Liver (tissue), 8 donors: ENCODE measurements at regions not wholly inside any gene's neighbourhood (a gene's known extent, or its start where the extent isn't known, plus 50 kb on each side); places are given as distances from the start of the nearest gene placed in this dataset.

Source experiments
- DNase-seq: peaks from one replicate; pipeline ENCODE4 v3.0.0-alpha.2; 2017; ENCODE audit warnings: low spot score
- H3K27ac ChIP-seq, 2 donors: one replicate each; pipeline ENCODE4 v1.7.0; 2013; ENCODE audit warnings: inconsistent platforms in 2 of 2, low read length in 2 of 2, control low read depth in 1 of 2, low read depth in 1 of 2, mild to moderate bottlenecking in 1 of 2
- H3K27me3 ChIP-seq, 4 donors: one replicate each; pipeline versions ENCODE4 v1.6.1 to v1.7.0; 2013; ENCODE audit warnings: low read length in 3 of 4, inconsistent platforms in 1 of 4, mild to moderate bottlenecking in 1 of 4, moderate library complexity in 1 of 4; ENCODE audit not compliant: control insufficient read depth in 4 of 4, insufficient read depth in 4 of 4
- H3K36me3 ChIP-seq, 4 donors: one replicate each; pipeline versions ENCODE4 v1.6.1 to v1.7.0; 2013; ENCODE audit warnings: low read length in 3 of 4, mild to moderate bottlenecking in 3 of 4, low read depth in 1 of 4, moderate library complexity in 1 of 4; ENCODE audit not compliant: control insufficient read depth in 4 of 4, insufficient read depth in 3 of 4
- H3K4me1 ChIP-seq, 4 donors: one replicate each; pipeline versions ENCODE4 v1.6.1 to v1.7.0; 2013; ENCODE audit warnings: low read length in 3 of 4, mild to moderate bottlenecking in 3 of 4, moderate library complexity in 1 of 4; ENCODE audit not compliant: control insufficient read depth in 4 of 4, insufficient read depth in 4 of 4
- H3K4me3 ChIP-seq, 3 donors: one replicate each; pipeline versions ENCODE4 v1.6.1 to v1.7.0; 2013; ENCODE audit warnings: low read length in 3 of 3, control low read depth in 1 of 3, low read depth in 1 of 3, mild to moderate bottlenecking in 1 of 3
- H3K9ac ChIP-seq, 2 donors: one replicate each; pipeline ENCODE4 v1.7.0; 2013; ENCODE audit warnings: low read length in 2 of 2, mild to moderate bottlenecking in 2 of 2, moderate library complexity in 2 of 2, control low read depth in 1 of 2, low read depth in 1 of 2
- H3K9me3 ChIP-seq, 4 donors: one replicate each; pipeline versions ENCODE4 v1.6.1 to v1.7.0; 2013; ENCODE audit warnings: low read length in 3 of 4; ENCODE audit not compliant: control insufficient read depth in 4 of 4
- EGR1 ChIP-seq, 2 donors: IDR thresholded peaks; 2 replicates each; pipeline ENCODE4 v1.6.1; 2016 to 2018; ENCODE audit warnings: antibody characterized with exemption in 2 of 2, low read depth in 2 of 2
- FOXA1 ChIP-seq: IDR thresholded peaks from 2 replicates; pipeline ENCODE4 v1.6.1; 2016; ENCODE audit warnings: antibody characterized with exemption
- FOXA2 ChIP-seq: IDR thresholded peaks from 2 replicates; pipeline ENCODE4 v1.6.1; 2016; ENCODE audit warnings: antibody characterized with exemption
- HNF4A ChIP-seq, 2 donors: conservative IDR thresholded peaks; 2 replicates each; pipeline ENCODE4 v1.6.1; 2016; ENCODE audit warnings: antibody characterized with exemption in 2 of 2, mild to moderate bottlenecking in 2 of 2
- HNF4G ChIP-seq: IDR thresholded peaks from 2 replicates; pipeline ENCODE4 v1.6.1; 2016; ENCODE audit warnings: antibody characterized with exemption
- NR2F2 ChIP-seq: IDR thresholded peaks from 2 replicates; pipeline ENCODE4 v1.6.1; 2016; ENCODE audit warnings: antibody characterized with exemption
- RAD21 ChIP-seq, 2 donors: IDR thresholded peaks; 2 replicates each; pipeline ENCODE4 v1.6.1; 2016; ENCODE audit warnings: antibody characterized with exemption in 2 of 2, mild to moderate bottlenecking in 2 of 2
- RXRA ChIP-seq, 2 donors: IDR thresholded peaks; 2 replicates each; pipeline ENCODE4 v1.6.1; 2017 to 2018; ENCODE audit warnings: antibody characterized with exemption in 2 of 2, mild to moderate bottlenecking in 1 of 2
- SP1 ChIP-seq: IDR thresholded peaks from 2 replicates; pipeline ENCODE4 v1.6.1; 2018; ENCODE audit warnings: antibody characterized with exemption, mild to moderate bottlenecking
- YY1 ChIP-seq: IDR thresholded peaks from 2 replicates; pipeline ENCODE4 v1.6.1; 2016; ENCODE audit warnings: antibody characterized with exemption, mild to moderate bottlenecking
- WGBS: extraction: QIAGEN DNeasy Blood & Tissue Kit; methylation state at CpG from one replicate; pipeline ENCODE4 v1.1.7; 2013; 5-methylcytosine and 5-hydroxymethylcytosine counted together
- TF ChIP-seq, protein P1 (sequence below): IDR thresholded peaks from 2 replicates; pipeline ENCODE4 v1.6.1; 2016; ENCODE audit warnings: antibody characterized with exemption, mild to moderate bottlenecking
- TF ChIP-seq, protein P2 (sequence below): fragments of 150-350 bp; IDR thresholded peaks from 2 replicates; pipeline ENCODE4 v1.5.1; 2017; ENCODE audit warnings: improper control_type of control experiment, low read depth, low read length; ENCODE audit not compliant: missing input control
- TF ChIP-seq, protein P3 (sequence below): IDR thresholded peaks from 2 replicates; pipeline ENCODE4 v1.6.1; 2016; ENCODE audit warnings: antibody characterized with exemption
- TF ChIP-seq, protein P4 (sequence below): IDR thresholded peaks from 2 replicates; pipeline ENCODE4 v1.6.1; 2016; ENCODE audit warnings: antibody characterized with exemption
- TF ChIP-seq, protein P5 (sequence below): IDR thresholded peaks from 2 replicates; pipeline ENCODE4 v1.6.1; 2016; ENCODE audit warnings: antibody characterized with exemption
- donor health status: healthy.
- donor health status: healthy.
- donor health status: healthy.
- donor health status: healthy.
- donor health status: healthy.

DNA sequence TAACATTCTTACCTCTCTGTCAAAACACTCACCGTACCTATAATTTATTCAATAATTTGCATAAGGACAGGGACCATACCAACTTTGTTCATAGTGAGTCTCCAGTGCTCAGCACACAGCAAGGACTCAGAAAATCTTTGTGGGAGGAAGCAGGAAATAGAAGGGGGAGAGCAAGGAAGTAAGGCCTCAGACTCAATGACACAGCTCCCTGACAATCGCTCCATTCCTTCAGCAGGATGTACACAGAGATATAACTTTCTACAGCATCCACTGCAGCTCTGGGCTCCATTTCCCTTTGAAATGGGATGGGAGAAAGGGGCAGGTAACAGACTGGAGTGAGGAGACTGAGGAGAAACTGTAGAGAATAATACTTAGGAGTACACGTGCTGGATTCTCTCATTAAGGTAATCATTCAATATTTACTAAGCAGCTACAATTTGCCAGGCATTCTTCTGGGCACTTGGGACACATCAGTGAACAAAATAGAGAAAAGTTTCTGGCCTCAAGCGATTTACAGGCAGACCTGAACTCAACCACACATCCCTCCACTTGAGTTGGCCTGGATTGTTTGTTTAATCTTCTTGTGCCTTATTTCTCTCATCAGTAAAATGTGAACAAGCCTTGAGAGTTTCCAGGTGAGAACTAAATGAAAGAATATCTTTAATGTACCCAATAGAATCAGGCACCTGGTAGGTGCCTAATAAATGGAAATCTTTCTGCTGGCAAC lies 330.3 kb upstream of the THBS1 start:
- no peak for DNase-seq
- 80% methylated on average over 4 of the region's 4 CpGs for WGBS
- H3K4me1 ChIP-seq = no peaks in the 10 kb centered on the region

More for the DNA sequence above, 330.3 kb upstream of the THBS1 start:
- Histone ChIP-seq H3K27me3 (no peaks in the 10 kb centered on the region), H3K27ac (no peak overlapping the region), H3K9ac (no peak overlapping the region), H3K9me3 (no peaks in the 10 kb centered on the region), H3K4me3 (no peak overlapping the region), H3K36me3 (no peaks in the 10 kb centered on the region)
- TF ChIP-seq RAD21 (IDR thresholded peaks at IDR 0.05) = no peak
- TF ChIP-seq FOXA2 = no peak
- no peak for TF ChIP-seq FOXA1
- TF ChIP-seq, protein P1, sequence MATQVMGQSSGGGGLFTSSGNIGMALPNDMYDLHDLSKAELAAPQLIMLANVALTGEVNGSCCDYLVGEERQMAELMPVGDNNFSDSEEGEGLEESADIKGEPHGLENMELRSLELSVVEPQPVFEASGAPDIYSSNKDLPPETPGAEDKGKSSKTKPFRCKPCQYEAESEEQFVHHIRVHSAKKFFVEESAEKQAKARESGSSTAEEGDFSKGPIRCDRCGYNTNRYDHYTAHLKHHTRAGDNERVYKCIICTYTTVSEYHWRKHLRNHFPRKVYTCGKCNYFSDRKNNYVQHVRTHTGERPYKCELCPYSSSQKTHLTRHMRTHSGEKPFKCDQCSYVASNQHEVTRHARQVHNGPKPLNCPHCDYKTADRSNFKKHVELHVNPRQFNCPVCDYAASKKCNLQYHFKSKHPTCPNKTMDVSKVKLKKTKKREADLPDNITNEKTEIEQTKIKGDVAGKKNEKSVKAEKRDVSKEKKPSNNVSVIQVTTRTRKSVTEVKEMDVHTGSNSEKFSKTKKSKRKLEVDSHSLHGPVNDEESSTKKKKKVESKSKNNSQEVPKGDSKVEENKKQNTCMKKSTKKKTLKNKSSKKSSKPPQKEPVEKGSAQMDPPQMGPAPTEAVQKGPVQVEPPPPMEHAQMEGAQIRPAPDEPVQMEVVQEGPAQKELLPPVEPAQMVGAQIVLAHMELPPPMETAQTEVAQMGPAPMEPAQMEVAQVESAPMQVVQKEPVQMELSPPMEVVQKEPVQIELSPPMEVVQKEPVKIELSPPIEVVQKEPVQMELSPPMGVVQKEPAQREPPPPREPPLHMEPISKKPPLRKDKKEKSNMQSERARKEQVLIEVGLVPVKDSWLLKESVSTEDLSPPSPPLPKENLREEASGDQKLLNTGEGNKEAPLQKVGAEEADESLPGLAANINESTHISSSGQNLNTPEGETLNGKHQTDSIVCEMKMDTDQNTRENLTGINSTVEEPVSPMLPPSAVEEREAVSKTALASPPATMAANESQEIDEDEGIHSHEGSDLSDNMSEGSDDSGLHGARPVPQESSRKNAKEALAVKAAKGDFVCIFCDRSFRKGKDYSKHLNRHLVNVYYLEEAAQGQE = no peak
- TF ChIP-seq HNF4A (conservative IDR thresholded peaks at IDR 0.05) = no peak
- TF ChIP-seq, protein P2, sequence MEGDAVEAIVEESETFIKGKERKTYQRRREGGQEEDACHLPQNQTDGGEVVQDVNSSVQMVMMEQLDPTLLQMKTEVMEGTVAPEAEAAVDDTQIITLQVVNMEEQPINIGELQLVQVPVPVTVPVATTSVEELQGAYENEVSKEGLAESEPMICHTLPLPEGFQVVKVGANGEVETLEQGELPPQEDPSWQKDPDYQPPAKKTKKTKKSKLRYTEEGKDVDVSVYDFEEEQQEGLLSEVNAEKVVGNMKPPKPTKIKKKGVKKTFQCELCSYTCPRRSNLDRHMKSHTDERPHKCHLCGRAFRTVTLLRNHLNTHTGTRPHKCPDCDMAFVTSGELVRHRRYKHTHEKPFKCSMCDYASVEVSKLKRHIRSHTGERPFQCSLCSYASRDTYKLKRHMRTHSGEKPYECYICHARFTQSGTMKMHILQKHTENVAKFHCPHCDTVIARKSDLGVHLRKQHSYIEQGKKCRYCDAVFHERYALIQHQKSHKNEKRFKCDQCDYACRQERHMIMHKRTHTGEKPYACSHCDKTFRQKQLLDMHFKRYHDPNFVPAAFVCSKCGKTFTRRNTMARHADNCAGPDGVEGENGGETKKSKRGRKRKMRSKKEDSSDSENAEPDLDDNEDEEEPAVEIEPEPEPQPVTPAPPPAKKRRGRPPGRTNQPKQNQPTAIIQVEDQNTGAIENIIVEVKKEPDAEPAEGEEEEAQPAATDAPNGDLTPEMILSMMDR = no peak
- no peak for TF ChIP-seq SP1
- no peak for TF ChIP-seq HNF4G
- TF ChIP-seq YY1 = no peak
- TF ChIP-seq, protein P3, sequence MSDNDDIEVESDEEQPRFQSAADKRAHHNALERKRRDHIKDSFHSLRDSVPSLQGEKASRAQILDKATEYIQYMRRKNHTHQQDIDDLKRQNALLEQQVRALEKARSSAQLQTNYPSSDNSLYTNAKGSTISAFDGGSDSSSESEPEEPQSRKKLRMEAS = no peak
- TF ChIP-seq, protein P4, sequence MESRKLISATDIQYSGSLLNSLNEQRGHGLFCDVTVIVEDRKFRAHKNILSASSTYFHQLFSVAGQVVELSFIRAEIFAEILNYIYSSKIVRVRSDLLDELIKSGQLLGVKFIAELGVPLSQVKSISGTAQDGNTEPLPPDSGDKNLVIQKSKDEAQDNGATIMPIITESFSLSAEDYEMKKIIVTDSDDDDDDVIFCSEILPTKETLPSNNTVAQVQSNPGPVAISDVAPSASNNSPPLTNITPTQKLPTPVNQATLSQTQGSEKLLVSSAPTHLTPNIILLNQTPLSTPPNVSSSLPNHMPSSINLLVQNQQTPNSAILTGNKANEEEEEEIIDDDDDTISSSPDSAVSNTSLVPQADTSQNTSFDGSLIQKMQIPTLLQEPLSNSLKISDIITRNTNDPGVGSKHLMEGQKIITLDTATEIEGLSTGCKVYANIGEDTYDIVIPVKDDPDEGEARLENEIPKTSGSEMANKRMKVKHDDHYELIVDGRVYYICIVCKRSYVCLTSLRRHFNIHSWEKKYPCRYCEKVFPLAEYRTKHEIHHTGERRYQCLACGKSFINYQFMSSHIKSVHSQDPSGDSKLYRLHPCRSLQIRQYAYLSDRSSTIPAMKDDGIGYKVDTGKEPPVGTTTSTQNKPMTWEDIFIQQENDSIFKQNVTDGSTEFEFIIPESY = no peak
- TF ChIP-seq EGR1 (IDR thresholded peaks at IDR 0.05; ENCODE audit: low read depth in 2 of 2) = no peak
- no peak for TF ChIP-seq RXRA (IDR thresholded peaks at IDR 0.05)
- TF ChIP-seq, protein P5, sequence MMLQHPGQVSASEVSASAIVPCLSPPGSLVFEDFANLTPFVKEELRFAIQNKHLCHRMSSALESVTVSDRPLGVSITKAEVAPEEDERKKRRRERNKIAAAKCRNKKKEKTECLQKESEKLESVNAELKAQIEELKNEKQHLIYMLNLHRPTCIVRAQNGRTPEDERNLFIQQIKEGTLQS = no peak
- TF ChIP-seq NR2F2 = no peak
